ENCODE measurements at regions not wholly inside any gene's neighbourhood (a gene's known extent, or its start where the extent isn't known, plus 50 kb on each side); places are given as distances from the start of the nearest gene placed in this dataset.

- TF ChIP-seq, protein P1, sequence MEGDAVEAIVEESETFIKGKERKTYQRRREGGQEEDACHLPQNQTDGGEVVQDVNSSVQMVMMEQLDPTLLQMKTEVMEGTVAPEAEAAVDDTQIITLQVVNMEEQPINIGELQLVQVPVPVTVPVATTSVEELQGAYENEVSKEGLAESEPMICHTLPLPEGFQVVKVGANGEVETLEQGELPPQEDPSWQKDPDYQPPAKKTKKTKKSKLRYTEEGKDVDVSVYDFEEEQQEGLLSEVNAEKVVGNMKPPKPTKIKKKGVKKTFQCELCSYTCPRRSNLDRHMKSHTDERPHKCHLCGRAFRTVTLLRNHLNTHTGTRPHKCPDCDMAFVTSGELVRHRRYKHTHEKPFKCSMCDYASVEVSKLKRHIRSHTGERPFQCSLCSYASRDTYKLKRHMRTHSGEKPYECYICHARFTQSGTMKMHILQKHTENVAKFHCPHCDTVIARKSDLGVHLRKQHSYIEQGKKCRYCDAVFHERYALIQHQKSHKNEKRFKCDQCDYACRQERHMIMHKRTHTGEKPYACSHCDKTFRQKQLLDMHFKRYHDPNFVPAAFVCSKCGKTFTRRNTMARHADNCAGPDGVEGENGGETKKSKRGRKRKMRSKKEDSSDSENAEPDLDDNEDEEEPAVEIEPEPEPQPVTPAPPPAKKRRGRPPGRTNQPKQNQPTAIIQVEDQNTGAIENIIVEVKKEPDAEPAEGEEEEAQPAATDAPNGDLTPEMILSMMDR (IDR thresholded peaks at IDR 0.05), result no peak
- intact Hi-C loops (cut with DNase I), result no loop called here
- no peaks in the 10 kb centered on the region for H3K27me3 ChIP-seq (ENCODE audit: low read depth)
- H3K27ac ChIP-seq, result no peak overlapping the region
- DNase-seq (no peak), ATAC-seq (no peak)
- H3K4me1 ChIP-seq, result no peaks in the 10 kb centered on the region
- H3K36me3 ChIP-seq, result no peaks in the 10 kb centered on the region
- no peaks in the 10 kb centered on the region for H3K9me3 ChIP-seq
- no peak overlapping the region for H3K4me3 ChIP-seq
These were observed 148.5 kb upstream of the XYLT1 start for GRCh38 chr16:17619261-17619660.

DNA sequence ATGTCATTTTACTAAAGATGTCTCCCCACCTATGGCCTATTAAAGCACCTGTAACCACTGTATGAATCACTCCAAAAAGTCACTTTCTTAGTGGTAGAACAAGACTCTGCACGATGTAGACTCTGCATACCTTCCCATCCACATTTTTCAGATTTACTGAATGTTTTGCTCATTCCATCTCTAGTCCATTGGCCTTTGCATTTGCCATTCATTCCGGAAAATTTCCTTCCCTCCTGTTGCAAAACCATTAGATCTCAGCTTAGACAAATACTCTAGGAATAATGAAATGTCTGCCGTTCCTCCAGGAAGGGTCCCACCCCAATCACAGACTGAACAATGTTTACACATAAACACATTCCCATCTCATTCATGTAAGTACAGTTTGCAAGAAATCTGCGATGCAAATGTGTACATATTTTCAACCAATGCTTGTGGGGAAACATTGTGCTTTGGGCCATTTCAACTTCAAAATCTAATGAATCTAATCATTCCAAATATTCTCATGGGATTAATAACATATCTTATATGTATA, 146.3 kb upstream of the XYLT1 start:
- TF ChIP-seq, protein P1 (IDR thresholded peaks at IDR 0.05), result no peak
- no peaks in the 10 kb centered on the region for H3K9me3 ChIP-seq
- DNase-seq (no peak), ATAC-seq (no peak)
- intact Hi-C loops (cut with DNase I), result no loop called here
- H3K27ac ChIP-seq, result no peak overlapping the region
- H3K4me1 ChIP-seq, result no peaks in the 10 kb centered on the region
- H3K4me3 ChIP-seq, result no peak overlapping the region
- H3K27me3 ChIP-seq (ENCODE audit: low read depth), result no peaks in the 10 kb centered on the region
- H3K36me3 ChIP-seq, result no peaks in the 10 kb centered on the region

GRCh38 chr16:17612336-17612735, 141.6 kb upstream of the XYLT1 start:
- no peaks in the 10 kb centered on the region for H3K9me3 ChIP-seq
- TF ChIP-seq, protein P1 (IDR thresholded peaks at IDR 0.05), result no peak
- H3K27ac ChIP-seq, result no peak overlapping the region
- DNase-seq, result no peak
- H3K27me3 ChIP-seq (ENCODE audit: low read depth), result no peaks in the 10 kb centered on the region
- H3K36me3 ChIP-seq, result no peaks in the 10 kb centered on the region
- ATAC-seq, result no peak
- intact Hi-C loops (cut with DNase I), result no loop called here
- H3K4me3 ChIP-seq, result no peak overlapping the region
- no peaks in the 10 kb centered on the region for H3K4me1 ChIP-seq

DNA sequence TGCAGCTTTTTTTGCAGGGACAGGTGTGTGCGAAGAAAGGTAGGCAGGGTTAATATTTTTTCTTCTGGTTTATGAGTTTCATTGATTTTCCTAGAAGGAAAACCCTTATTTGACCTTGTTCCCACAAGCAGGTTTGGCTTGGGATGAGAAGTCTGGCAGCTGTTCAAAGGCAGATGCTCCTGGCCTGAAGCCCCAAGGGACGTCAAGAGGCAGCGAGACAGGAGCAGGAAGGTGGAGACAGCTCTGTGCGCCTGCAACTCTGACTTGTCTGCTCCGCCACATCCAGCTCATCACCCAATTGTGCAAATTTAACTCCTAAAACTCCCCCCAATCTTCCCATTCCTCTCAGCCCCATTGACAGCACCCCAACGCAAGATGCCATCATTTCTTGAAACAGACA, 136.8 kb upstream of the XYLT1 start:
- no peak for DNase-seq

GRCh38 chr16:17607075-17607509, 136.3 kb upstream of the XYLT1 start:
- ATAC-seq (no peak), DNase-seq (no peak)
- H3K4me1 ChIP-seq, result no peaks in the 10 kb centered on the region
- TF ChIP-seq, protein P1 (IDR thresholded peaks at IDR 0.05), result no peak
- H3K36me3 ChIP-seq, result no peaks in the 10 kb centered on the region
- H3K27me3 ChIP-seq (ENCODE audit: low read depth), result peaks cover 10% of the 10 kb centered on the region
- H3K4me3 ChIP-seq, result no peak overlapping the region
- H3K9me3 ChIP-seq, result no peaks in the 10 kb centered on the region
- intact Hi-C loops (cut with DNase I), result no loop called here
- H3K27ac ChIP-seq, result no peak overlapping the region

More for the DNA sequence above, 136.8 kb upstream of the XYLT1 start:
- no peaks in the 10 kb centered on the region for H3K4me1 ChIP-seq
- H3K27ac ChIP-seq, result no peak overlapping the region
- no peaks in the 10 kb centered on the region for H3K9me3 ChIP-seq
- no peak for ATAC-seq
- peaks cover 10% of the 10 kb centered on the region for H3K27me3 ChIP-seq (ENCODE audit: low read depth)
- H3K36me3 ChIP-seq, result no peaks in the 10 kb centered on the region
- no peak overlapping the region for H3K4me3 ChIP-seq
- TF ChIP-seq, protein P1 (IDR thresholded peaks at IDR 0.05), result no peak
- intact Hi-C loops (cut with DNase I), result no loop called here
